ENCODE measurements at regions not wholly inside any gene's neighbourhood (a gene's known extent, or its start where the extent isn't known, plus 50 kb on each side); places are given as distances from the start of the nearest gene placed in this dataset.
A peak's percentile ranks its signal among the peaks of the same experiment; 100 is the strongest.

DNA sequence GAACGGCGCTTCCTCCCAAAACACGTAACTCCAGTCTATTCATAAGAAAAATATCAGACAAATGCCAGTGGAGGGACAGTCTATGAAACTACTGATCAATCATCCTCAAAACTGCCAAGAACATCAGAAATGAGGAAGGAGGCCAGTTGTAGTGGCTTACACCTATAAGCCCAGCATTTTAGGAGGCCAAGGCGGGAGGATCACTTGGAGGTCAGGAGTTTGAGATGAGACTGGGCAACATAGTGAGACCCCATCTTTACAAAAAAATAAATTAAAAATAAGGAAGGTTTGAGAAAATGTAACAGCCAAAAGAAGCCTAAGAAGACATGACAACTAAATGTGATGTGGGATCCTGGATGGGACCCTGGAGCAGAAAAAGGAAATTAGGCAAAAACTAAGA, 58.9 kb upstream of the MIER3 start:
- H3K9me3 ChIP-seq, result no peaks in the 10 kb centered on the region
- intact Hi-C loops (cut with DNase I), result no loop called here
- H3K27ac ChIP-seq (replicated peaks in 1 of 4), result no peak overlapping the region
- peak; percentile 60 for DNase-seq (ENCODE audit: extremely low spot score)
- H3K27me3 ChIP-seq, result no peaks in the 10 kb centered on the region
- no peaks in the 10 kb centered on the region for H3K4me1 ChIP-seq
- WGBS, result 86% methylated on average over 4 of the region's 4 CpGs
- no peaks in the 10 kb centered on the region for H3K36me3 ChIP-seq
- H3K4me3 ChIP-seq, result no peak overlapping the region
- TF ChIP-seq CTCF (IDR thresholded peaks at IDR 0.05) (no peak), POLR2A (IDR thresholded peaks at IDR 0.05; ENCODE audit: low read depth) (no peak), EP300 (IDR thresholded peaks at IDR 0.05) (no peak), POLR2AphosphoS5 (IDR thresholded peaks at IDR 0.05) (no peak)

DNA sequence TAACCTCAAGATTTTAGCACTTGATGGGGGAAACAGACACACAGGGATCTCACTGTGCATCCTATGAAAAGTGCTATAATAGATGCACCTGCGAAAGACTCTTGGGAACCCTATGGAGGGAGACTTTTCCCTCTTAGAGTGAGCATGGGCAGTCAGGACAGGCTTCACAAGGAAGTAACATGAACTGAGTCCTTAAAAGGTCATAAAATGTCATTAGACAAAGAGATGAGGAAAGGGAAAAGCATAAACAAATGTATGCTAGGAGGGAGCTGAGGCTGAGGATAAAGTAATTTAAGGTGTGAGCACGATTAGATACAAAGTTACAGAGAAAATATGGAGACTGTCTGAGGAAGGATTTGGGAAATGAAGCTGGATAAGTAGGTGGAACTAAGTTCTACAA, 60.6 kb upstream of the MIER3 start:
- Histone ChIP-seq H3K36me3 (no peaks in the 10 kb centered on the region), H3K9me3 (no peaks in the 10 kb centered on the region), H3K4me3 (no peak overlapping the region), H3K4me1 (no peaks in the 10 kb centered on the region), H3K27me3 (no peaks in the 10 kb centered on the region), H3K27ac (replicated peaks in 1 of 4) (no peak overlapping the region)
- WGBS, result 84% methylated on average over 2 of the region's 2 CpGs
- TF ChIP-seq EP300 (IDR thresholded peaks at IDR 0.05), result no peak
- TF ChIP-seq POLR2A (IDR thresholded peaks at IDR 0.05; ENCODE audit: low read depth), result no peak
- TF ChIP-seq CTCF (IDR thresholded peaks at IDR 0.05), result no peak
- TF ChIP-seq POLR2AphosphoS5 (IDR thresholded peaks at IDR 0.05), result no peak
- DNase-seq (ENCODE audit: extremely low spot score), result peak; percentile 12
- intact Hi-C loops (cut with DNase I), result no loop called here

DNA sequence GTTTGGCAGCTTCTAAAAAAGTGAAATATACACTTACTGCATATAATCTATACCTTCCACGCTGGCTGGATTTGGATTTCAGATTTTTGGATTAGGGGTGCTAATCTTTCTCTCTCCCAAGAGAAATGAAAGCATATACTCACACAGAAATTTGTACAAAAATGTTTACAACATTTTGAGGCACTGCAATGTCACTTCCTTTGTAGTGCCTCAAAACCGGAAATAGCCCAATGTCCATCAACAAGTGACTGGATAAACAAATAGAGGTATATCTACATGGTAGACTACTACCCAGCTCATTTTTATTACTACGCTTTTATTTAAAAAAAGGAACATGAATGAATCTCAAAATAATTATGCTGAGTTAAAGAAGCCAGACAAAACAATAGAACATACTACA, 74.0 kb upstream of the MIER3 start:
- TF ChIP-seq CTCF (IDR thresholded peaks at IDR 0.05) (no peak), EP300 (IDR thresholded peaks at IDR 0.05) (no peak), POLR2A (IDR thresholded peaks at IDR 0.05; ENCODE audit: low read depth) (no peak), POLR2AphosphoS5 (IDR thresholded peaks at IDR 0.05) (no peak)
- no peaks in the 10 kb centered on the region for H3K36me3 ChIP-seq
- H3K9me3 ChIP-seq, result no peaks in the 10 kb centered on the region
- DNase-seq (ENCODE audit: extremely low spot score), result no peak
- no peak overlapping the region for H3K27ac ChIP-seq (replicated peaks in 1 of 4)
- no peak overlapping the region for H3K4me3 ChIP-seq
- no peaks in the 10 kb centered on the region for H3K27me3 ChIP-seq
- 71% methylated on average over 3 of the region's 3 CpGs for WGBS
- H3K4me1 ChIP-seq, result no peaks in the 10 kb centered on the region
- intact Hi-C loops (cut with DNase I), result no loop called here

GRCh38 chr5:57028161-57028560, 76.2 kb upstream of the MIER3 start:
- peak; percentile 62 for DNase-seq (ENCODE audit: extremely low spot score)
- Histone ChIP-seq H3K4me1 (no peaks in the 10 kb centered on the region), H3K27me3 (peaks cover 0 to 6% (median 0%) of the 10 kb centered on the region in 4 donors), H3K27ac (replicated peaks in 1 of 4) (no peak overlapping the region), H3K36me3 (no peaks in the 10 kb centered on the region), H3K4me3 (no peak overlapping the region), H3K9me3 (no peaks in the 10 kb centered on the region)
- TF ChIP-seq POLR2A (IDR thresholded peaks at IDR 0.05; ENCODE audit: low read depth), result no peak
- no peak for TF ChIP-seq EP300 (IDR thresholded peaks at IDR 0.05)
- TF ChIP-seq CTCF (IDR thresholded peaks at IDR 0.05), result no peak
- TF ChIP-seq POLR2AphosphoS5 (IDR thresholded peaks at IDR 0.05), result no peak
- WGBS, result 91% methylated on average over 2 of the region's 2 CpGs
- intact Hi-C loops (cut with DNase I), result no loop called here

GRCh38 chr5:57032151-57032551, 80.2 kb upstream of the MIER3 start:
- H3K4me1 ChIP-seq, result no peaks in the 10 kb centered on the region
- no peak overlapping the region for H3K4me3 ChIP-seq
- intact Hi-C loops (cut with DNase I), result no loop called here
- H3K27me3 ChIP-seq, result peaks cover 0 to 6% (median 0%) of the 10 kb centered on the region in 4 donors
- WGBS, result 86% methylated on average over 1 of the region's 1 CpG
- peak; percentile 57 for DNase-seq (ENCODE audit: extremely low spot score)
- no peaks in the 10 kb centered on the region for H3K36me3 ChIP-seq
- no peak overlapping the region for H3K27ac ChIP-seq (replicated peaks in 1 of 4)
- TF ChIP-seq CTCF (IDR thresholded peaks at IDR 0.05), result no peak
- TF ChIP-seq POLR2AphosphoS5 (IDR thresholded peaks at IDR 0.05), result no peak
- TF ChIP-seq POLR2A (IDR thresholded peaks at IDR 0.05; ENCODE audit: low read depth), result no peak
- no peak for TF ChIP-seq EP300 (IDR thresholded peaks at IDR 0.05)
- no peaks in the 10 kb centered on the region for H3K9me3 ChIP-seq
